AG09319 (cell line): ENCODE measurements at regions not wholly inside any gene's neighbourhood (a gene's known extent, or its start where the extent isn't known, plus 50 kb on each side); places are given as distances from the start of the nearest gene placed in this dataset.
A peak's percentile ranks its signal among the peaks of the same experiment; 100 is the strongest.

Experiments
- DNase-seq: peaks from one replicate; pipeline ENCODE4 v3.0.0-alpha.2; 2010; ENCODE audit warnings: low read depth; ENCODE audit errors: extremely low read depth
- CTCF ChIP-seq: IDR thresholded peaks from 2 replicates; pipeline ENCODE4 v1.5.1; 2011; ENCODE audit warnings: low read depth, mild to moderate bottlenecking, inconsistent platforms, low read length, moderate library complexity

GRCh38 chrX:10971759-10972158 is 139.4 kb upstream of the HCCS start:
- no peak for DNase-seq
- no peak for TF ChIP-seq CTCF

GRCh38 chrX:10972706-10973105 is 138.4 kb upstream of the HCCS start:
- TF ChIP-seq CTCF, result no peak
- peak; percentile 47 for DNase-seq

GRCh38 chrX:10974920-10975319 is 136.2 kb upstream of the HCCS start:
- DNase-seq, result no peak
- no peak for TF ChIP-seq CTCF

GRCh38 chrX:10979956-10980355 is 131.2 kb upstream of the HCCS start:
- no peak for DNase-seq
- TF ChIP-seq CTCF, result no peak

GRCh38 chrX:10981506-10981905 is 129.6 kb upstream of the HCCS start:
- no peak for DNase-seq
- TF ChIP-seq CTCF, result no peak

- no peak for DNase-seq
Measured at GRCh38 chrX:10983526-10983925, 127.6 kb upstream of the HCCS start.

GRCh38 chrX:10984213-10984612 is 126.9 kb upstream of the HCCS start:
- no peak for DNase-seq
- TF ChIP-seq CTCF, result no peak

More at GRCh38 chrX:10983526-10983925, 127.6 kb upstream of the HCCS start:
- TF ChIP-seq CTCF, result no peak
